GM13977 (cell line): ENCODE measurements at regions not wholly inside any gene's neighbourhood (a gene's known extent, or its start where the extent isn't known, plus 50 kb on each side); places are given as distances from the start of the nearest gene placed in this dataset.

Experiments used
- DNase-seq: peaks from one replicate; pipeline ENCODE4 v3.0.0; 2012; ENCODE audit warnings: low spot score
- in situ Hi-C: fragments of 300-500 bp; cut with MboI; formaldehyde crosslinking; loops from one replicate; pipeline ENCODE4 v1.12.0; 2022; ENCODE audit warnings: low sequenced_read_pairs, low pct_unique_long_range_greater_than_20kb, mixed read lengths, inconsistent platforms; ENCODE audit not compliant: unreplicated experiment
- TF ChIP-seq, protein P1 (sequence below): IDR thresholded peaks from 2 replicates; pipeline ENCODE4 v1.5.1; 2012; ENCODE audit warnings: mild to moderate bottlenecking, control low read depth; ENCODE audit not compliant: insufficient read depth; ENCODE audit errors: extremely low read depth, missing control alignments

DNA sequence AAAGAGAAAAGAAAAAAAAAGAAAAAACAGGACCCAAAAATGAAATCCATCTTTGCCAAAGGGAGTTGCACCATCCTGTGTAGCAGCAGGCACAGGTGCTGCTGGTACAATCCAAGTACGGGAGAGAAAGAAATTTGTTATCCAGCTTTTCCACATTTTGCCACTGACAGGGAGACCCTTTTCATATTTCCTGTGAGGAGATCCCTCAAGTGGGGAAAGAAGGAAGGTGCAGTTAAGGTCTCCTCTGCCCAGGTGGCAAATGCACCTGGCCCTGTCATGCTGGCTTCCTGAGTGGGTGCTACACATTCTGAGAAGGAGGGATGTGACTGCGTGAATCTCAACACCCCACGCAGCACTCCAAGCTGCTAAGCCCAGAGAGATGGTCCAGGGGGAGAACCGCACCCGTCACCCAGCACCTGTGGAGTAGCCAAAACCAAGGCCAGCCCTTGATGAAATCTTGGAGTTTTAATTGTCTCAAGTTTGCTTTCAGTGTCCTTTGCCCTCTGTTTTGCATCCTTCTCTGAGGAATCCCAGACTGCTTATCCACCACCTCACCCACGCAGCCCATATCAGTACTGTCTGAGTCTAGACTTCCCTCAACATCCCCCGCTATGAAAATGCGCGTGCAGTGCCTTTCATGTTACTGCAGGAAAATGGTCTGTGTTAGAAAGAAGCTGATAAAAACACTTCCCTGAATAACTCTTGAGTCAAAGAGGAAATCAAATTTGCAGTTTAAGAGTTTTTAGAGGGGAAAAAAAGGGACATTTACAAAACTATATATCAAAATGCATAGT lies 141.9 kb upstream of the THBS1 start:
- no peak for DNase-seq
- TF ChIP-seq, protein P1, sequence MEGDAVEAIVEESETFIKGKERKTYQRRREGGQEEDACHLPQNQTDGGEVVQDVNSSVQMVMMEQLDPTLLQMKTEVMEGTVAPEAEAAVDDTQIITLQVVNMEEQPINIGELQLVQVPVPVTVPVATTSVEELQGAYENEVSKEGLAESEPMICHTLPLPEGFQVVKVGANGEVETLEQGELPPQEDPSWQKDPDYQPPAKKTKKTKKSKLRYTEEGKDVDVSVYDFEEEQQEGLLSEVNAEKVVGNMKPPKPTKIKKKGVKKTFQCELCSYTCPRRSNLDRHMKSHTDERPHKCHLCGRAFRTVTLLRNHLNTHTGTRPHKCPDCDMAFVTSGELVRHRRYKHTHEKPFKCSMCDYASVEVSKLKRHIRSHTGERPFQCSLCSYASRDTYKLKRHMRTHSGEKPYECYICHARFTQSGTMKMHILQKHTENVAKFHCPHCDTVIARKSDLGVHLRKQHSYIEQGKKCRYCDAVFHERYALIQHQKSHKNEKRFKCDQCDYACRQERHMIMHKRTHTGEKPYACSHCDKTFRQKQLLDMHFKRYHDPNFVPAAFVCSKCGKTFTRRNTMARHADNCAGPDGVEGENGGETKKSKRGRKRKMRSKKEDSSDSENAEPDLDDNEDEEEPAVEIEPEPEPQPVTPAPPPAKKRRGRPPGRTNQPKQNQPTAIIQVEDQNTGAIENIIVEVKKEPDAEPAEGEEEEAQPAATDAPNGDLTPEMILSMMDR = no peak
- in situ Hi-C loops = no loop called here

DNA sequence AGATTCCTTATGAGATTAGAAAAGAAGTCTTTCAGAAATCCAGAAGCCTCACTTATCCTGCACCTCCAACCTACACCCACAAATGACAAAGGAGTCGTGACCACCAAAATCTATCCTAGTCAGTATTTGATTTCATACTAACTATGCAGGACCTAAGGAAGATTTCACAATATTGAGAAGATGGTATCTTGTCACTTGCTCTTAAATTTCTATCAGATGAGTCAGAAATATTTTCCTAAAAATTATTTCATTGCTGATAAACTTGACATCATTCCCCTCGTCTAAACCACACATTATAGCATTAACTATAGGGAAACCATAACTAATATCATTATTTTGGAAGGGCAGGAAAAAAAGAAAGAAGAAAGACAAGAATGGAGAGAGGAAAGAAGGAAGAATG lies 138.0 kb upstream of the THBS1 start:
- TF ChIP-seq, protein P1 = no peak
- in situ Hi-C loops = no loop called here
- DNase-seq = no peak

DNA sequence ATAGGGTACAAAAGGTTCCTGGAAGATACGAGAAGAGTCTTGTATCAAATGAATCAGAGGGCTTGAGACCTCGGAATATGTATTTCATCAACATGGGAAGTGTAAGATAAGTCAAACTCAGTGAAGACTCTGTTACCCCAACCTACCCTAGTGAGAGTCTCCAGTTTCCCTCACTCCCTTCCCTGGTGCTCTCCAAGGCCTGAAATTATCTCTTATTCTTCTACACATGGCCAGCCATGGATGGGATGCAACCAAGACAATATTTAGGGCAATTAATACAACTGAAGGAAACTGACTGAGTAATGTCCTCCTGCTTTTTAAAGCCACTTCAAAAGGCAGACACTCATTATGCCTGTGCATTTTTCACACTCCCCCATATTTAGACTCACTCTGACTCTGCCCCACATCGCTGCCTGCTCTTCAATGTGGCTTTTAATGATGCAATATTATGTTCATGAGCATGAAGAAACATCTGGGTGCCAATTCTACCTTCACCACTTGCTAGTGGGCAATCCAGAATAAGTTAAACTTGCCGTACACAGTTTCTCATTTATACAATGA lies 137.1 kb upstream of the THBS1 start:
- TF ChIP-seq, protein P1 = no peak
- no peak for DNase-seq
- in situ Hi-C loops = no loop called here

DNA sequence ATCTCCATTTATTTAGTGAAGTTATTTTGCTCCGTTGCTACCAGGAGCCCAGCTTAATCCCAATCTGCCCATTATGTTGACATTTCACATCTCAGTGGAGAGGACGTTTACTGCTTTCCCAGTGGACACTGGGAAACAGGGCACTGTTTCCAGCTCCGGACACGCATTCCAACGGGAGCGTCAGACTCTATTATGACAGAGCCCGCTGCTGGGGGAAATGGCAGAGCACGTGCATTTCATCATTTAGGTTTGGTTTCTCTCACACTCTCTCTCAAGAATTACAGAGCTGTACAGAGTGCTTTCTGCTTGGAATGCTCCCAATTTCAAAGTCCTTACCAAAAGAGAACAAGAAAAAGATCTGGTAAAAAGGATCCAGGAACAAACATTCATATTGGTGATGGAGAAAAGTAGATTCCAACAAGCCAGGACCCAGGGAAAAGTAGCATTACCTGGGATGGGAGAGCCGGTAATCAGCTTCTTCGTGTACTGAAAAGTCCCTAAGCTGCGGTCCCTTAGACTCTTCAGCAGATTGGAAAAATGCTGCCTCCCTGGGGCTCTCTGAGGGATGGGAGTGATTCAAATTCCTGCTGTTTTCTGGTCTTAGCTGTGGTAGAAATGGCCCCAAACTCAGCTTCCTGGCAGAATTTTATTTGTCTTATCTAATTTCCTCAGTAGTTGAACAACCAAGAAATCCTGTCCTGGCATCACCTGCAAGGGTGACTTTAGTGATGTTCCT lies 136.0 kb upstream of the THBS1 start:
- in situ Hi-C loops = no loop called here
- DNase-seq = no peak
- TF ChIP-seq, protein P1 = no peak

DNA sequence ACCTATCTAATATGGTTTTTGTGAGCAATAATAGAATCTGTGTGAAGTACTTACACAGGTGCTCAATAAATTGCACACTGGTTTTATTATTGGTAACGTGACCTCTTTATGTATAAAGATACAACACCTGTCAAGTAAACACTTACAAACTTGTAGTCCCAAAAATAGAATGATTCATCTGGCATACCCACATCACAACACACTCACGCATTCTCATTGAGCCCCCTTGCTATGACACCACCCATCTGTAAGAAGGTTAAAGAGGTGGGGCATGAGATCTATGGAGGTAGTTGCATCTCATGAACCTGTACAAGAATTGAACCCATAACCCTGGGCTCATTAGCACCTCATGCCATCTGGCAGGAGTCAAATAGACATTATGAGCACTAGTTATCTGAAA lies 134.9 kb upstream of the THBS1 start:
- TF ChIP-seq, protein P1 = no peak
- in situ Hi-C loops = no loop called here
- DNase-seq = no peak

DNA sequence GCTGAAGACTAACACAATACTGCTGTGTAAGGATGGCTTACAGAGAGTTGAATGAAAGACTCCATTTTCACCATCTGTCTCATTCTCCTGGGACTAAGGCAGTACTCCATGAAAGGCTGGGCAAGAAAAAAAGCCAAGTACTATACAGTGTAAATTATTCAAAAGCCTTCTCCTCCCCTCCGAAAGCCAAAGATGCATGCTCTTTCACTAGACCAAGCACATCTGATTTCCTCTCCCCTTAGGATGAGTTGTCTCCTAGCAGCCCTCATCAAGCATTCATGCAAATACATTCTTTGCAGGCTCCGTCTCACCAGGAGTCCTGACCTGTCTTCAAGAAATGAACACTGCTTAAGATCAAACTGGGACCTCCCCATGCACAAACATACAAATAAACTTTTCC lies 133.5 kb upstream of the THBS1 start:
- TF ChIP-seq, protein P1 = no peak
- in situ Hi-C loops = no loop called here
- no peak for DNase-seq
